ENCODE measurements at regions not wholly inside any gene's neighbourhood (a gene's known extent, or its start where the extent isn't known, plus 50 kb on each side); places are given as distances from the start of the nearest gene placed in this dataset.

GRCh38 chr13:47623862-47624261 is 377.2 kb downstream of the SUCLA2 start:
- no peak overlapping the region for H3K4me3 ChIP-seq (ENCODE audit: low read depth, low read length)
- TF ChIP-seq POLR2A (IDR thresholded peaks at IDR 0.05; ENCODE audit: extremely low read depth, insufficient read length) (no peak), CTCF (IDR thresholded peaks at IDR 0.05; ENCODE audit: low read depth, low read length) (no peak), MYC (IDR thresholded peaks at IDR 0.05; ENCODE audit: low read depth, low read length) (no peak), MAX (IDR thresholded peaks at IDR 0.05; ENCODE audit: low read depth, low read length) (no peak)
- no peak for DNase-seq (ENCODE audit: low read depth)

- H3K4me3 ChIP-seq (ENCODE audit: low read depth, low read length), result no peak overlapping the region
- TF ChIP-seq POLR2A (IDR thresholded peaks at IDR 0.05; ENCODE audit: extremely low read depth, insufficient read length), result no peak
- TF ChIP-seq MYC (IDR thresholded peaks at IDR 0.05; ENCODE audit: low read depth, low read length), result no peak
- TF ChIP-seq MAX (IDR thresholded peaks at IDR 0.05; ENCODE audit: low read depth, low read length), result no peak
- no peak for TF ChIP-seq CTCF (IDR thresholded peaks at IDR 0.05; ENCODE audit: low read depth, low read length)
- no peak for DNase-seq (ENCODE audit: low read depth)
These were observed 379.1 kb downstream of the SUCLA2 start for GRCh38 chr13:47621931-47622330.

GRCh38 chr13:47611664-47612288 is 389.3 kb downstream of the SUCLA2 start:
- no peak for DNase-seq (ENCODE audit: low read depth)
- H3K4me3 ChIP-seq (ENCODE audit: low read depth, low read length), result no peak overlapping the region
- TF ChIP-seq MAX (IDR thresholded peaks at IDR 0.05; ENCODE audit: low read depth, low read length), result no peak
- no peak for TF ChIP-seq POLR2A (IDR thresholded peaks at IDR 0.05; ENCODE audit: extremely low read depth, insufficient read length)
- no peak for TF ChIP-seq CTCF (IDR thresholded peaks at IDR 0.05; ENCODE audit: low read depth, low read length)
- TF ChIP-seq MYC (IDR thresholded peaks at IDR 0.05; ENCODE audit: low read depth, low read length), result no peak

- TF ChIP-seq MYC (IDR thresholded peaks at IDR 0.05; ENCODE audit: low read depth, low read length) (no peak), POLR2A (IDR thresholded peaks at IDR 0.05; ENCODE audit: extremely low read depth, insufficient read length) (no peak), CTCF (IDR thresholded peaks at IDR 0.05; ENCODE audit: low read depth, low read length) (no peak)
- no peak overlapping the region for H3K4me3 ChIP-seq (ENCODE audit: low read depth, low read length)
- DNase-seq (ENCODE audit: low read depth), result no peak
These were observed 390.4 kb downstream of the SUCLA2 start for GRCh38 chr13:47610687-47611086.

GRCh38 chr13:47603365-47603764 is 397.7 kb downstream of the SUCLA2 start:
- H3K4me3 ChIP-seq (ENCODE audit: low read depth, low read length), result no peak overlapping the region
- DNase-seq (ENCODE audit: low read depth), result no peak
- TF ChIP-seq MAX (IDR thresholded peaks at IDR 0.05; ENCODE audit: low read depth, low read length), result no peak

GRCh38 chr13:47598340-47598911 is 402.6 kb downstream of the SUCLA2 start:
- DNase-seq (ENCODE audit: low read depth), result no peak
- H3K4me3 ChIP-seq (ENCODE audit: low read depth, low read length), result no peak overlapping the region
- TF ChIP-seq MYC (IDR thresholded peaks at IDR 0.05; ENCODE audit: low read depth, low read length) (no peak), CTCF (IDR thresholded peaks at IDR 0.05; ENCODE audit: low read depth, low read length) (peak; percentile 23), MAX (IDR thresholded peaks at IDR 0.05; ENCODE audit: low read depth, low read length) (no peak), POLR2A (IDR thresholded peaks at IDR 0.05; ENCODE audit: extremely low read depth, insufficient read length) (no peak)

Measured in NB4 (cell line).